ENCODE measurements at regions not wholly inside any gene's neighbourhood (a gene's known extent, or its start where the extent isn't known, plus 50 kb on each side); places are given as distances from the start of the nearest gene placed in this dataset.

GRCh38 chr13:77381059-77381458 lies 54.2 kb upstream of the MYCBP2 start:
- ChIA-PET CTCF (interaction anchor here (1.6 kb wide), 1 partner anchor 97 kb away, joined by 6 read pairs; no protein-coding TSS in a partner anchor), POLR2A (no interaction called here)
- Histone ChIP-seq H3K4me2 (no peak overlapping the region), H3K27ac (ENCODE audit: low read depth in 2 of 2, low read length in 1 of 2) (no peak overlapping the region), H3K9me3 (no peaks in the 10 kb centered on the region), H3K9ac (no peak overlapping the region), H3K36me3 (replicated peaks in 1 of 2; ENCODE audit: control insufficient read depth in 1 of 2, insufficient read depth in 2 of 2, low read length in 1 of 2) (no peaks in the 10 kb centered on the region), H2AFZ (ENCODE audit: low read depth) (no peak overlapping the region), H3K9me2 (no peaks in the 10 kb centered on the region), H3K79me2 (ENCODE audit: insufficient read depth) (no peaks in the 10 kb centered on the region), H3K4me3 (ENCODE audit: low read depth in 2 of 2, low read length in 1 of 2) (no peak overlapping the region), H3K4me1 (ENCODE audit: control insufficient read depth in 1 of 2, insufficient read depth in 2 of 2, low read depth in 1 of 2, low read length in 1 of 2) (no peaks in the 10 kb centered on the region; a peak in 1 of 4 replicates), H3K27me3 (ENCODE audit: insufficient read depth) (no peaks in the 10 kb centered on the region), H4K20me1 (ENCODE audit: insufficient read depth) (no peaks in the 10 kb centered on the region), H3F3A (replicated peaks; ENCODE audit: insufficient read depth) (no peaks in the 10 kb centered on the region)
- no peak for DNase-seq
- WGBS (ENCODE audit: low lambda C conversion rate) = 11% methylated on average over 1 of the region's 1 CpG
- TF ChIP-seq GATA2 (CRISPR knock-in tag; IDR thresholded peaks at IDR 0.05) (no peak), ELF1 (IDR thresholded peaks at IDR 0.05) (no peak), EZH2phosphoT487 (IDR thresholded peaks at IDR 0.05; ENCODE audit: borderline replicate concordance, low read depth) (no peak), CTCF (IDR thresholded peaks at IDR 0.05) (no peak), JUND (IDR thresholded peaks at IDR 0.05) (no peak), EP300 (IDR thresholded peaks at IDR 0.05; ENCODE audit: borderline replicate concordance in 1 of 2, low read depth in 1 of 2, low read length in 1 of 2) (no peak), NFIC (IDR thresholded peaks at IDR 0.05; ENCODE audit: borderline replicate concordance) (no peak)
- TF ChIP-seq, protein P1, sequence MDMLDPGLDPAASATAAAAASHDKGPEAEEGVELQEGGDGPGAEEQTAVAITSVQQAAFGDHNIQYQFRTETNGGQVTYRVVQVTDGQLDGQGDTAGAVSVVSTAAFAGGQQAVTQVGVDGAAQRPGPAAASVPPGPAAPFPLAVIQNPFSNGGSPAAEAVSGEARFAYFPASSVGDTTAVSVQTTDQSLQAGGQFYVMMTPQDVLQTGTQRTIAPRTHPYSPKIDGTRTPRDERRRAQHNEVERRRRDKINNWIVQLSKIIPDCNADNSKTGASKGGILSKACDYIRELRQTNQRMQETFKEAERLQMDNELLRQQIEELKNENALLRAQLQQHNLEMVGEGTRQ (IDR thresholded peaks at IDR 0.05; ENCODE audit: borderline replicate concordance, low read depth, low read length) = no peak
- TF ChIP-seq, protein P2, sequence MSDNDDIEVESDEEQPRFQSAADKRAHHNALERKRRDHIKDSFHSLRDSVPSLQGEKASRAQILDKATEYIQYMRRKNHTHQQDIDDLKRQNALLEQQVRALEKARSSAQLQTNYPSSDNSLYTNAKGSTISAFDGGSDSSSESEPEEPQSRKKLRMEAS (IDR thresholded peaks at IDR 0.05; ENCODE audit: low read depth) = no peak

GRCh38 chr13:77379508-77379907 lies 52.6 kb upstream of the MYCBP2 start:
- 51% methylated on average over 2 of the region's 2 CpGs for WGBS (ENCODE audit: low lambda C conversion rate)
- no peaks in the 10 kb centered on the region for H3F3A ChIP-seq (replicated peaks; ENCODE audit: insufficient read depth)
- no peaks in the 10 kb centered on the region for H3K9me3 ChIP-seq
- H3K27me3 ChIP-seq (ENCODE audit: insufficient read depth) = no peaks in the 10 kb centered on the region
- no peaks in the 10 kb centered on the region; a peak in 1 of 4 replicates for H3K4me1 ChIP-seq (ENCODE audit: control insufficient read depth in 1 of 2, insufficient read depth in 2 of 2, low read depth in 1 of 2, low read length in 1 of 2)
- DNase-seq = no peak
- CTCF ChIA-PET = no interaction called here
- H3K4me2 ChIP-seq = no peak overlapping the region
- no peaks in the 10 kb centered on the region for H3K9me2 ChIP-seq
- H3K79me2 ChIP-seq (ENCODE audit: insufficient read depth) = no peaks in the 10 kb centered on the region
- no peaks in the 10 kb centered on the region for H3K36me3 ChIP-seq (replicated peaks in 1 of 2; ENCODE audit: control insufficient read depth in 1 of 2, insufficient read depth in 2 of 2, low read length in 1 of 2)
- no peak overlapping the region for H3K27ac ChIP-seq (ENCODE audit: low read depth in 2 of 2, low read length in 1 of 2)
- H3K4me3 ChIP-seq (ENCODE audit: low read depth in 2 of 2, low read length in 1 of 2) = no peak overlapping the region
- no peaks in the 10 kb centered on the region for H4K20me1 ChIP-seq (ENCODE audit: insufficient read depth)
- H2AFZ ChIP-seq (ENCODE audit: low read depth) = no peak overlapping the region
- POLR2A ChIA-PET = no interaction called here
- H3K9ac ChIP-seq = no peak overlapping the region
- no peak for TF ChIP-seq CTCF (IDR thresholded peaks at IDR 0.05)
- no peak for TF ChIP-seq TEAD4 (IDR thresholded peaks at IDR 0.05; ENCODE audit: borderline replicate concordance, insufficient read depth)
- TF ChIP-seq YY1 (IDR thresholded peaks at IDR 0.05; ENCODE audit: low read depth) = no peak
- TF ChIP-seq CHD2 (IDR thresholded peaks at IDR 0.05; ENCODE audit: low read length, partially characterized antibody) = no peak
- TF ChIP-seq RXRA (IDR thresholded peaks at IDR 0.05; ENCODE audit: borderline replicate concordance, low read depth) = no peak
- TF ChIP-seq EP300 (IDR thresholded peaks at IDR 0.05; ENCODE audit: borderline replicate concordance in 1 of 2, low read depth in 1 of 2, low read length in 1 of 2) = no peak
- no peak for TF ChIP-seq TCF12 (IDR thresholded peaks at IDR 0.05)
- no peak for TF ChIP-seq REST (IDR thresholded peaks at IDR 0.05; ENCODE audit: low read depth, low read length)
- TF ChIP-seq RAD21 (IDR thresholded peaks at IDR 0.05; ENCODE audit: low read length) = no peak
- no peak for TF ChIP-seq IRF3 (IDR thresholded peaks at IDR 0.05; ENCODE audit: low read depth, low read length)
- TF ChIP-seq NFIC (IDR thresholded peaks at IDR 0.05; ENCODE audit: borderline replicate concordance) = no peak
